ENCODE measurements at regions not wholly inside any gene's neighbourhood (a gene's known extent, or its start where the extent isn't known, plus 50 kb on each side); places are given as distances from the start of the nearest gene placed in this dataset.

DNA sequence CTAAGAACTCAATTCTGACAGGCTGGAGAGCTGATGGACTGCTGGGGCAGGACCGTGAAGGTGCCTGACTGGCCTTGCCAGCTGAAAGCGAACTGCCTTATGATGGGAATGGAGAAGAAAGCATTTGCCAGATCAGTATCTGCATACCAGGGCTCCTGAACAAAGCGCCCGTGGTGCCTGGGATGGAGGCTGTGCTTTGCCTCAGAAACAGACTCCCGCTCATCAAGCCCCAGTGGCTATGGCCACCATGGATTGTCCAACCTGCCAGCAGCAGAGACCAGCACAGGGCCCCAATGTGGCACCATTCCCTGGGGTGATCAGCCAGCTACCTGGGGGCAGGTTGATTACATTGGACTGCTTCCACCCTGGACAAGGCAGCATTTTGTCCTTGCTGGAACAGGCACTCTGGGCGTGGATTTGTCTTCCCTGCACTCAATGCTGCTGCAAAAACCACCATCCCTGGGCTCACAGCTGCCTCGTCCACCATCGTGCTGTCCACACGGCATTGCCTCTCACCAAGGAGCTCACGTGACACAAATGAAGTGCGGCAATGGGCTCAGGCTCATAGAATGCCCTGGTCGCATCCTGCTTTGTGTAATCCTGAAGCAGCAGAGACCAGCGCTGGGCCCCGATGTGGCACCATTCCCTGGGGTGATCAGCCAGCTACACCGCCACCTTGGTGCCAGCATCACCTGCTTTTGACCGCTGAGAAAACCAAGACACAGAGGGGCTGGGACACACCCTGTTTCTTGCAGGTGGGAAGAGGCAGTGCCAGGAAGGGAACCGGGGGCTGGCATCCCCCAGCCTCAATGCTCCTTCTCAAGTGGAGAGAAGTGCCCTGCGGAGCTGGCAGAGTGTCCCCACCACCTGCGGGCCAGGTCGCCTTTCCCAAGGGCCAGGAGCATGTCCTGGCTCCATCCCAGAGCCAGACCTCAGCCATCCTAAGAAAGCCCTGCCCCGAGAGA lies 1367.5 kb downstream of the BRD1 start:
- TF ChIP-seq GATA2 (IDR thresholded peaks at IDR 0.05; ENCODE audit: low read depth, low read length) (no peak), GATA3 (IDR thresholded peaks at IDR 0.05; ENCODE audit: low read depth, low read length) (no peak)

DNA sequence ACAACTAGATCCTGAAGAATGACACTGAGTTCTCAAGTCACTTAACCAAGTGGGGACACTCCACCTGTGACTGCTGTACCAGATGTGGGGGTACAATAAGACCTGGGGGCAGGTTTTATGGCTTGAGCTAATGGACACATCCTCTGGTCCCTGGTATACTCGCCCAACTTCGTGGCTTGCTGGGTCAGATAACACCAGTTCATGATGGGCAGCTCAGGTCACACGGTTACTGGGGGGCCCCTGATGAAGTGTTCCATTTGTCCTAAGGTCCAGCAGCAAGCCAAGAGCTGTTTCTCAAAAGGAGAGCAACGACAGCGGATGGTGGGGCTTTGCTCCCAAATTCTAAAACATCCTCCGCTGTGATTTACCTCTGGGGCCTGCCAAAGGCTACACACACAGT lies 1368.4 kb downstream of the BRD1 start:
- TF ChIP-seq GATA3 (IDR thresholded peaks at IDR 0.05; ENCODE audit: low read depth, low read length) (no peak), GATA2 (IDR thresholded peaks at IDR 0.05; ENCODE audit: low read depth, low read length) (no peak)

DNA sequence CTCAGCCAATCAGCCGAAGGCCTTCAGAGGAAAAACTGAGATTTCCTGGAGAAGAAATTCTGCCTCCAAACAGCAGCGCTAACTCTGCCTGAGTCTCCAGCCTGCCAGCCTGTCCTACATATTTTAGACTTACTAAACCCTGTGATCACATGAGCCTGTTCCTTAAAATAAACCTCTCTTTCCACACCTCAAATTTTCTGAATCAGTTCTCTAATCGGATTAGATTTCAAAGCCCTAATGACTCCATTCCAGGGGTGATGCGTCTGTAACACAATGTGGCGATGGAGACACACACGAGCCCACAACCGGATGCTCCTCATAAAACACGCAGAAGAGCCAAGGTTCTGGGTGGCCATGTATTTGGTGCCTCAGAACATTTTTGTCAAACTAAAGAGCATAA lies 1371.2 kb downstream of the BRD1 start:
- TF ChIP-seq GATA2 (IDR thresholded peaks at IDR 0.05; ENCODE audit: low read depth, low read length) (no peak), GATA3 (IDR thresholded peaks at IDR 0.05; ENCODE audit: low read depth, low read length) (no peak)

GRCh38 chr22:48453751-48454485 lies 1373.8 kb downstream of the BRD1 start:
- TF ChIP-seq GATA3 (IDR thresholded peaks at IDR 0.05; ENCODE audit: low read depth, low read length): no peak
- no peak for TF ChIP-seq GATA2 (IDR thresholded peaks at IDR 0.05; ENCODE audit: low read depth, low read length)

- no peak for TF ChIP-seq GATA3 (IDR thresholded peaks at IDR 0.05; ENCODE audit: low read depth, low read length)
- TF ChIP-seq GATA2 (IDR thresholded peaks at IDR 0.05; ENCODE audit: low read depth, low read length): no peak
Observed at GRCh38 chr22:48453171-48453570, 1374.5 kb downstream of the BRD1 start.

- no peak for TF ChIP-seq GATA2 (IDR thresholded peaks at IDR 0.05; ENCODE audit: low read depth, low read length)
- no peak for TF ChIP-seq GATA3 (IDR thresholded peaks at IDR 0.05; ENCODE audit: low read depth, low read length)
Observed at GRCh38 chr22:48452766-48453165, 1374.9 kb downstream of the BRD1 start.

DNA sequence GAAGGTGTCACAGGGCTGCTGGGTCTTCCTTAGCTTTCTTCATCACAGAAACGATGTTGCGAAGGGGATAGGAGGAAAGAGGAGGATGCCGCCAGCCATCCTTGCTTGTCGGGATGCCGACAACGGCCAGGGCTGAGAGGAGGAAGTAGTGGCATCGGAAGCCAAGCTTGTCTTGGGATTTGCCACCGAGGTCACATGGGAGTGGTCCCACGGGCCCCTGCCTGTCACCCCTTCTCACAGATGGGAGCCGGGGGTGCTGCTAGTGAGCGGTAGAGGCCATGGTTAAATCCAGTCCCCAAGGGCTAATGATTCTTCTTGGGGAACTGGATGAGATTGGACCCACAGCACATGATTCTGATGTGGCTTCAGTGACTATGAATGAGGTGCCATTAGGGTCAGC lies 1375.8 kb downstream of the BRD1 start:
- TF ChIP-seq GATA3 (IDR thresholded peaks at IDR 0.05; ENCODE audit: low read depth, low read length): no peak

GRCh38 chr22:48450188-48450825 lies 1377.4 kb downstream of the BRD1 start:
- TF ChIP-seq GATA3 (IDR thresholded peaks at IDR 0.05; ENCODE audit: low read depth, low read length) (no peak), GATA2 (IDR thresholded peaks at IDR 0.05; ENCODE audit: low read depth, low read length) (no peak)

DNA sequence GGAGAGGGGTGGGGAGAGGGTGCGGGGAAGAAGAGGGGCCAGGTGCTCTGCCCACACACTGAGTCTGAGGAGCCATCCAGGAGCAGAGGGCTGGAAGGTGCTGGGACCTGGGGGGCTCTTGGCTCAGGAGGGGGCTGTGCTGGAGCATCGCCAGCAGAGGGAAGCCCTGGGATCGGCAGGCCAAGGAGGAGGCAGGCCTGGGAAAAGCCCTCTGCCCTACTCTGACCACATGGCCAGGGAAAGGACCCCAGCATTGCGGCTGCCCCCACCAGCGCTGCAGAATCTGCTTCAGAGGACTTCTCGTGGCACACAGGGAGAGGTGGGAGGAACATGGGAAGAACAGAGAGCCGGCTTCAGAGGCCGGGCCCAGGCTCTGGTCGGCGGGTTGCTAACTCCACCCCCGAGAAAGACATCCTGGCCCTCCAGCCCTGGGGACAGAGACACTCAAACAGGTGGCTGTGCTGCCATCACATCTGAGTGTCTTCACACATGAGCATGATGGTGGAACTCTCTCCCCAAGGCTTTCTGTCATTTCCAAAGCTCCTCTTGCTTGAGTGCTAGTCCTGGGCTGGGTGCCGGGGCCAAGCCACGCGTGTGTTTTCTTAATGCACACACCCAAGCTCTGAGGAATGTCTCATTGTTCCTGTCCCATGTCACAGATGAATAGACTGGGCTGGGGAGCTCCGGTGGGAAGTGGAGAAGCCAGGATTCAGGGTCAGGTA lies 1378.0 kb downstream of the BRD1 start:
- TF ChIP-seq GATA2 (IDR thresholded peaks at IDR 0.05; ENCODE audit: low read depth, low read length): no peak
- no peak for TF ChIP-seq GATA3 (IDR thresholded peaks at IDR 0.05; ENCODE audit: low read depth, low read length)

DNA sequence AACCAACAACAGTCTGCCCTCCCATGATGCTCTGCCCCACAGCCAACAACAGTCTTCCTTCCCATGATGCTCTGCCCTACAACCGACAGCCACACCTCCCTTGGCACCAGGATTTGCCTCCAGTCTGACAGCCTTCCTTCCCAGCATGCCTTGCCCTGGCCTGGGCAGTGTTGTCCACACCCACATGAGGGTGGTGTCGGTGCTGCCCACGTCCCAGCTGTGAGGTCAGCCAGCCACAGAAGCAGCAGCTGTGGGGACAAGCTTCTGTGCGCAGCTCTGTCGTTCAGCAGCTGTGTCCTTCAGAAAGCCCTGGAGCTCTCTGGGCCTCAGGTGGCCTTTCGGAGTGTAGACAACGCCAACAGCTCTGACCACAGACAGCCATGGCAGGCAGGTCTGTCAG lies 1378.9 kb downstream of the BRD1 start:
- TF ChIP-seq GATA2 (IDR thresholded peaks at IDR 0.05; ENCODE audit: low read depth, low read length) (no peak), GATA3 (IDR thresholded peaks at IDR 0.05; ENCODE audit: low read depth, low read length) (no peak)

DNA sequence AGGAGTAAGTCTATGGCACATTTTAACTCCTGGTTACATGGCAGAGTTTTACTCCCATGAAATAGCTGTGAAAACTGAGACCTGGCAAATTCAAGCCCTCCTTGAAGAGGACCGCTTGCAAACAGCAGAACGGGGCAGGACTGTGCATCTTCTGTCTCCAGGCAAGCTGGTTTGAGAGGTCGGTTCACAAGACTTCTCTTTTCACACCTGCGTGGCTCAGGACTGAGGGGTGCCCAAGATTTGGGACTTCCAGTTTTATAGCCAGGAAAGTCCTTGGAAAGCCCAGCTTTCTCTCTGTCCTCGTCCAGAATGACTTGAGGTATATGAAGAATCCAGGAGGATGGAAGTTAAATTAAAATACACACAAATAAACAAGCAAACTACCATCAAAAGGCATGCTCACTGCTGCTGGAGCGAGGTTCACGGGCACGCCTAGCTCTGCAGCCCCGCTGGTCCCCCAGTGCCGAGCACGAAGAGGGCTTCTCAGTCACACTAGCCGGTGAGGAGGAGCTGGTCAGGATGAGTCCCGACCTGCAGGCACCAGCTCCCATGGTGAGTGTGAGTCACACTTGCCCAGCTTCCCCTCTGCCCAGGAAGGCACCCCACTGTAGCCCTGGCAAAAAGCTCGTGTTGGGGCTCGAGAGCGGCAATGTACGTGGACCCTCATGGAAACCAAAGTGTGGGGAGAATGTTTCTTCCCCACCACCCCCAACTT lies 1382.4 kb downstream of the BRD1 start:
- no peak for TF ChIP-seq GATA3 (IDR thresholded peaks at IDR 0.05; ENCODE audit: low read depth, low read length)
- no peak for TF ChIP-seq GATA2 (IDR thresholded peaks at IDR 0.05; ENCODE audit: low read depth, low read length)

DNA sequence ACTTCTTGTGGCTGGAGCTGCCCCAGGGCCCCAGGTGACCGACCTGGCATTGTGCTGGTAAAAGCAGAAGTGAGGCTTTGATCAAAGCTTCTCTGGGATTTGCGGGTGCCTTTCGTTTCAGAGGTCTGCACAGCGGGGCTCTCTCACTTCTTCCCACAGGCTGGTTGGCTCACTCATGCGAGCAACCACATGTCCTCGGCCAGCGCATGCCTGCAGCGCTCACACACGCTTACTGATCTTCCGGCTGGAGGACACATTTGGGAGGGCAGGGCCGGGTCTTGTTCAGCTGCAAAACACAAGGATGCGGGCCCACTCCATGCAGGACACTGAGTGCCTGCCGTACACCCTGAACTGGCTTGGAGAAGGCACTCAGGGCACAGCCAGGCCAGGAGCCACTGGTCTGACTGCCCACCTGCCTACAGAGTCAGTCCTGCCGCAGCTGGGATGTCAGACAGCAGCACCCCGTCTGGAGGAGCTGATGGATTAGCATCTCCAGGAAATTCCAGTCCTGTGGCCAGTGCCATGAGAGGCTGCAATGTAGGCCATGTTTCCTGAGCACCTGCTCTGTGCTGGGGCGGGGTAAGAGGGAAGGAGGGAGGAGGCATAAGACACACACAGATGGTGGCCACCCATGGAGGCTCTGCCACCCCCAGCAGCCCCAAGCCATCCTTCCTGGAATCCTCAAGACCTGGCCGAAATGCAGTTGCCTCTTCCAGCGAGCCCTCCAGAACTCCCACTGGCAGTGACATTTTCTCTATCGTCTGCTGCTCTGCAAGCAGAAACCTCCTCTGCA lies 1383.2 kb downstream of the BRD1 start:
- TF ChIP-seq GATA3 (IDR thresholded peaks at IDR 0.05; ENCODE audit: low read depth, low read length) (no peak), GATA2 (IDR thresholded peaks at IDR 0.05; ENCODE audit: low read depth, low read length) (no peak)
